K562 (cell line): ENCODE measurements at regions not wholly inside any gene's neighbourhood (a gene's known extent, or its start where the extent isn't known, plus 50 kb on each side); places are given as distances from the start of the nearest gene placed in this dataset.

Experiments used
- ATAC-seq: fragments of 200-7000 bp; cut with Tn5 transposase; 3 replicates; pipeline ENCODE4 v1.9.1; 2020; ENCODE audit warnings: moderate library complexity
- BruUV-seq: library from RNA; stranded (reverse); fragments of 400-500 nt; replicated peaks from 2 replicates; lab custom pipeline; 2021; lab: Mats Ljungman, UMichigan
- CTCF ChIA-PET: fragments of 300-600 bp; formaldehyde crosslinking; extraction: SDS; loops from one replicate; lab custom pipeline; 2021; ENCODE audit warnings: low intra/inter-chr PET ratio; lab: Yijun Ruan, JAX
- POLR2A ChIA-PET: fragments of 300-600, 350-650 bp; sonication (Branson Sonifier 250); formaldehyde crosslinking; extraction: SDS; loops from one replicate; lab custom pipeline; 2021; ENCODE audit warnings: antibody characterized with exemption, inconsistent platforms; lab: Yijun Ruan, JAX
- DNase-seq, 4 experiments: peaks; one replicate each; pipeline versions ENCODE4 v3.0.0 to v3.0.0-alpha.2; 2011 to 2018; ENCODE audit warnings: low spot score in 3 of 4, mixed read lengths in 3 of 4; ENCODE audit errors: extremely low read depth in 1 of 4
- FAIRE-seq: peaks from 2 replicates; lab custom pipeline; 2011; peaks lifted over from hg19 to GRCh38; lab: Jason Lieb, UNC
- H2AFZ ChIP-seq: 2 replicates; pipeline ENCODE4 v1.6.0; 2011; ENCODE audit warnings: low read depth, low read length, control low read depth, inconsistent platforms
- H3K27ac ChIP-seq: fragments of 200-600 bp; 3 replicates; pipeline ENCODE4 v1.8.0; 2011; ENCODE audit warnings: low read depth, mild to moderate bottlenecking, control low read depth, inconsistent platforms, low read length, moderate library complexity, mixed read lengths; ENCODE audit errors: extremely low read depth
- H3K27me3 ChIP-seq, 2 experiments: fragments of 300-600 bp in 1 of 2; 2 replicates in 1 of 2; 3 replicates in 1 of 2; pipeline versions ENCODE4 v1.6.0 to v1.8.0; 2011; ENCODE audit warnings: inconsistent platforms in 2 of 2, low read length in 2 of 2, mild to moderate bottlenecking in 1 of 2, mixed read lengths in 1 of 2, moderate library complexity in 1 of 2; ENCODE audit not compliant: control insufficient read depth in 2 of 2, insufficient read depth in 2 of 2
- H3K36me3 ChIP-seq: fragments of 300-600 bp; 3 replicates; pipeline ENCODE4 v1.8.0; 2011; ENCODE audit warnings: mild to moderate bottlenecking, low read length, inconsistent platforms; ENCODE audit not compliant: control insufficient read depth, insufficient read depth
- H3K4me1 ChIP-seq, 2 experiments: fragments of 200-600 bp in 1 of 2; replicated peaks in 1 of 2; 2 replicates in 1 of 2; 3 replicates in 1 of 2; pipeline versions ENCODE4 v1.5.1 to v1.8.0; 2011; ENCODE audit warnings: inconsistent platforms in 2 of 2, low read length in 2 of 2, mild to moderate bottlenecking in 1 of 2, mixed read lengths in 1 of 2, moderate library complexity in 1 of 2; ENCODE audit not compliant: control insufficient read depth in 2 of 2, insufficient read depth in 2 of 2
- H3K4me2 ChIP-seq: 2 replicates; pipeline ENCODE4 v1.6.1; 2011; ENCODE audit warnings: low read length, control low read depth, inconsistent platforms, mixed read lengths; ENCODE audit not compliant: insufficient read depth
- H3K4me3 ChIP-seq: fragments of 200-600 bp; sonication (generic), shearing (Covaris generic); 2 replicates; pipeline ENCODE4 v1.5.1; 2016; ENCODE audit warnings: control low read depth, inconsistent platforms
- H3K79me2 ChIP-seq: fragments of 200-600 bp; 3 replicates; pipeline ENCODE4 v1.8.0; 2011; ENCODE audit warnings: low read length, inconsistent platforms; ENCODE audit not compliant: control insufficient read depth, insufficient read depth
- H3K9ac ChIP-seq, 2 experiments: 2 replicates each; pipeline versions ENCODE4 v1.6.0 to v1.6.1; 2011; ENCODE audit warnings: low read depth in 2 of 2, low read length in 2 of 2, control low read depth in 1 of 2, inconsistent platforms in 1 of 2, mild to moderate bottlenecking in 1 of 2, mixed read lengths in 1 of 2; ENCODE audit not compliant: insufficient read depth in 1 of 2
- H3K9me1 ChIP-seq: one replicate; pipeline ENCODE4 v1.6.0; 2011; ENCODE audit warnings: inconsistent platforms, mild to moderate bottlenecking, low read length, moderate library complexity; ENCODE audit not compliant: control insufficient read depth, insufficient read depth
- H3K9me3 ChIP-seq: replicated peaks from 2 replicates; pipeline ENCODE4 v1.5.1; 2011; ENCODE audit warnings: low read depth, low read length, inconsistent platforms; ENCODE audit not compliant: control insufficient read depth, insufficient read depth
- H4K20me1 ChIP-seq: replicated peaks from 2 replicates; pipeline ENCODE4 v1.6.1; 2011; ENCODE audit warnings: low read length, inconsistent platforms, mixed read lengths; ENCODE audit not compliant: control insufficient read depth, insufficient read depth
- ELF1 ChIP-seq: fragments of 200-800 bp; sonication (Bioruptor generic); IDR thresholded peaks from 2 replicates; pipeline ENCODE4 v1.6.1; 2016; ENCODE audit warnings: missing genetic modification characterization, missing compliant biosample characterization
- EZH2 ChIP-seq: IDR thresholded peaks from 2 replicates; pipeline ENCODE4 v1.6.1; 2012; ENCODE audit warnings: low read depth, mild to moderate bottlenecking, inconsistent platforms, low read length, borderline replicate concordance
- HOXB6 ChIP-seq: fragments of 250-450 bp; sonication (Bioruptor Pico); IDR thresholded peaks from 2 replicates; pipeline ENCODE4 v1.5.1; 2022; ENCODE audit warnings: mild to moderate bottlenecking, borderline replicate concordance
- RBM25 ChIP-seq: fragments of 200-400 bp; formaldehyde crosslinking; IDR thresholded peaks from 2 replicates; pipeline ENCODE4 v1.6.1; 2018; ENCODE audit warnings: low read length, low read depth, moderate library complexity; ENCODE audit not compliant: severe bottlenecking
- SMAD3 ChIP-seq: fragments of 450-650 bp; formaldehyde crosslinking; conservative IDR thresholded peaks from 2 replicates; pipeline ENCODE4 v1.4.0; 2020; ENCODE audit warnings: mild to moderate bottlenecking
- SNRNP70 ChIP-seq: fragments of 200-400 bp; formaldehyde crosslinking; optimal IDR thresholded peaks from 2 replicates; pipeline ENCODE3; 2017; ENCODE audit warnings: low read depth, low read length
- ZNF354B ChIP-seq: fragments of 250-450 bp; sonication (Bioruptor Pico); IDR thresholded peaks from 2 replicates; pipeline ENCODE4 v1.4.0; 2020
- ZNF707 ChIP-seq: fragments of 250-450 bp; sonication (Bioruptor Pico); conservative IDR thresholded peaks from 2 replicates; pipeline ENCODE4 v1.8.0; 2022; ENCODE audit warnings: inconsistent platforms, mild to moderate bottlenecking, moderate library complexity
- ZSCAN32 ChIP-seq: fragments of 450-650 bp; formaldehyde crosslinking; IDR thresholded peaks from 2 replicates; pipeline ENCODE4 v1.4.0; 2020; ENCODE audit warnings: mild to moderate bottlenecking, moderate library complexity
- WGBS: fragments of 100-300 bp; shearing (Covaris generic); methylation state at CpG from one replicate; pipeline ENCODE4 v1.1.6; 2016; ENCODE audit warnings: low coverage, mixed read lengths; ENCODE audit not compliant: insufficient coverage; ENCODE audit errors: missing lambda C conversion rate; 5-methylcytosine and 5-hydroxymethylcytosine counted together
- in situ Hi-C: fragments of 300-500 bp; cut with MboI; formaldehyde crosslinking; loops from 4 replicates; pipeline ENCODE4 v1.15.0; 2018; ENCODE audit warnings: inconsistent platforms, mixed read lengths
- intact Hi-C: fragments of 100-400 bp; cut with micrococcal nuclease; formaldehyde crosslinking; loops from 2 replicates; pipeline ENCODE4 v1.14.2; 2022
- TF ChIP-seq, protein P1 (sequence below): fragments of 250-450 bp; sonication (Bioruptor Pico); IDR thresholded peaks from 2 replicates; pipeline ENCODE4 v1.8.0; 2021; ENCODE audit warnings: moderate library complexity, mild to moderate bottlenecking, inconsistent platforms
- TF ChIP-seq, protein P2 (sequence below), 2 experiments: fragments of 450-650 bp; IDR thresholded peaks; 2 replicates each; pipeline ENCODE4 v1.6.1; 2016; ENCODE audit warnings: mild to moderate bottlenecking in 2 of 2, borderline replicate concordance in 1 of 2, low read depth in 1 of 2, moderate library complexity in 1 of 2

GRCh38 chr14:97402279-97402678 is 605.1 kb downstream of the VRK1 start:
- Histone ChIP-seq H3K9ac (no peak overlapping the region), H3K4me1 (no peaks in the 10 kb centered on the region), H3K4me2 (no peak overlapping the region), H3K27ac (no peak overlapping the region), H4K20me1 (no peaks in the 10 kb centered on the region), H3K4me3 (no peak overlapping the region), H3K9me3 (no peaks in the 10 kb centered on the region), H3K36me3 (no peaks in the 10 kb centered on the region), H2AFZ (no peak overlapping the region), H3K9me1 (no peaks in the 10 kb centered on the region), H3K79me2 (no peaks in the 10 kb centered on the region), H3K27me3 (no peaks in the 10 kb centered on the region)
- ATAC-seq (no peak), DNase-seq (no peak), FAIRE-seq (no peak)
- POLR2A ChIA-PET = no interaction called here
- CTCF ChIA-PET = no interaction called here
- in situ Hi-C loops (no loop called here), intact Hi-C loops (no loop called here)
- 0% methylated on average over 2 of the region's 2 CpGs for WGBS
- BruUV-seq = no TSS peak
- TF ChIP-seq ZSCAN32 (CRISPR knock-in tag) = no peak
- no peak for TF ChIP-seq ZNF354B (CRISPR knock-in tag)
- TF ChIP-seq, protein P1, sequence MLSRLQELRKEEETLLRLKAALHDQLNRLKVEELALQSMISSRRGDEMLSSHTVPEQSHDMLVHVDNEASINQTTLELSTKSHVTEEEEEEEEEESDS (CRISPR knock-in tag) = no peak
- TF ChIP-seq SNRNP70 = no peak
- TF ChIP-seq EZH2 = no peak
- TF ChIP-seq, protein P2, sequence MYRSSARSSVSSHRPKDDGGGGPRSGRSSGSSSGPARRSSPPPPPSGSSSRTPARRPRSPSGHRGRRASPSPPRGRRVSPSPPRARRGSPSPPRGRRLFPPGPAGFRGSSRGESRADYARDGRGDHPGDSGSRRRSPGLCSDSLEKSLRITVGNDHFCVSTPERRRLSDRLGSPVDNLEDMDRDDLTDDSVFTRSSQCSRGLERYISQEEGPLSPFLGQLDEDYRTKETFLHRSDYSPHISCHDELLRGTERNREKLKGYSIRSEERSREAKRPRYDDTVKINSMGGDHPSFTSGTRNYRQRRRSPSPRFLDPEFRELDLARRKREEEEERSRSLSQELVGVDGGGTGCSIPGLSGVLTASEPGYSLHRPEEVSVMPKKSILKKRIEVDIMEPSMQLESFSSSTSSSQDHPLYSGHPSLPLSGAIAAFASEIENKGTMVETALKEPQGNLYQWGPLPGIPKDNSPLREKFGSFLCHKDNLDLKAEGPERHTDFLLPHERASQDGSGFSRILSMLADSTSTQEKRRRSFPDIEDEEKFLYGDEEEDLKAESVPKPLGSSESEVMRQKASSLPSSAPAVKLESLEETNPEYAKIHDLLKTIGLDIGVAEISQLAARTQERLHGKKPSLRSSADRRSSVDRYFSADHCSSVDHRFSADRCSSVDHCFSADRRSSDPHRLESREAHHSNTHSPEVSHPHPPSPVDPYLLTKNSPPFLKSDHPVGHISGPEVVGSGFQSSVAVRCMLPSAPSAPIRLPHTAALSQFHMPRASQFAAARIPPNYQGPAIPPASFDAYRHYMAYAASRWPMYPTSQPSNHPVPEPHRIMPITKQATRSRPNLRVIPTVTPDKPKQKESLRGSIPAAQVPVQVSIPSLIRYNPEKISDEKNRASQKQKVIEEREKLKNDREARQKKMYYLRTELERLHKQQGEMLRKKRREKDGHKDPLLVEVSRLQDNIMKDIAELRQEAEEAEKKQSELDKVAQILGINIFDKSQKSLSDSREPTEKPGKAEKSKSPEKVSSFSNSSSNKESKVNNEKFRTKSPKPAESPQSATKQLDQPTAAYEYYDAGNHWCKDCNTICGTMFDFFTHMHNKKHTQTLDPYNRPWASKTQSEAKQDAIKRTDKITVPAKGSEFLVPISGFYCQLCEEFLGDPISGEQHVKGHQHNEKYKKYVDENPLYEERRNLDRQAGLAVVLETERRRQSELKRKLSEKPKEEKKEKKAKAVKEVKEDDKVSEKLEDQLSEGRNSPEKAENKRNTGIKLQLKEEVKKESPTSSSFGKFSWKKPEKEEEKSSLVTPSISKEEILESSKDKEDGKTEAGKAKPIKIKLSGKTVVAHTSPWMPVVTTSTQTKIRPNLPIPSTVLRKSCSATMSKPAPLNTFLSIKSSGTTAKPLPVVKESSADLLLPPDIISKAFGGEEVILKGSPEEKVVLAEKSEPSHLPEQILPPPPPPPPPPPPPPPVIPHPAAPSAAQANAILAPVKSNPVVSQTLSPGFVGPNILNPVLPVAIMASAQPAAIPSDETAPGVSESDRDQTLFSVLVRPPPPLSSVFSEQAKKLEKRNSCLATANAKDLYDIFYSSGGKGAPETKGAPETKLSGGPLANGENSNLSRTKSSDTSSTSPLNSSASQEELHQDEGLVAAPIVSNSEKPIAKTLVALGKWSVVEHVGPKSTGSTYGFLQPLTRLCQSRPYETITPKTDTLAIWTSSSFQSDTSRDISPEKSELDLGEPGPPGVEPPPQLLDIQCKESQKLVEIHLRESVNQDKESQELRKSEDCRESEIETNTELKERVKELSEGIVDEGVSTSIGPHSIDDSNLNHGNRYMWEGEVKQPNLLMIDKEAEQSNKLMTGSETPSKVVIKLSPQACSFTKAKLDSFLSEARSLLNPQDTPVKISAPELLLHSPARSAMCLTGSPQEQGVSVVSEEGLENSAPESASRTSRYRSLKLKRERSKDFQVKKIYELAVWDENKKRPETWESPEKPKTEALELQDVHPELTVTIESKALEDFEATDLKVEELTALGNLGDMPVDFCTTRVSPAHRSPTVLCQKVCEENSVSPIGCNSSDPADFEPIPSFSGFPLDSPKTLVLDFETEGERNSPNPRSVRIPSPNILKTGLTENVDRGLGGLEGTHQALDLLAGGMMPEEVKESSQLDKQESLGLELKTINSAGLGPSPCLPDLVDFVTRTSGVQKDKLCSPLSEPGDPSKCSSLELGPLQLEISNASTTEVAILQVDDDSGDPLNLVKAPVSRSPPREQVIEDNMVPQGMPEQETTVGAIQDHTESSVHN (IDR thresholded peaks at IDR 0.05; ENCODE audit: borderline replicate concordance in 1 of 2, low read depth in 1 of 2) = no peak
- TF ChIP-seq RBM25 = no peak
- no peak for TF ChIP-seq ZNF707 (CRISPR knock-in tag)
- TF ChIP-seq ELF1 = no peak
- no peak for TF ChIP-seq SMAD3
- TF ChIP-seq HOXB6 (CRISPR knock-in tag) = no peak
